K562 (cell line): ENCODE measurements at regions not wholly inside any gene's neighbourhood (a gene's known extent, or its start where the extent isn't known, plus 50 kb on each side); places are given as distances from the start of the nearest gene placed in this dataset.

Experiments
- ATAC-seq: fragments of 200-7000 bp; cut with Tn5 transposase; 3 replicates; pipeline ENCODE4 v1.9.1; 2020; ENCODE audit warnings: moderate library complexity
- BruUV-seq: library from RNA; stranded (reverse); fragments of 400-500 nt; replicated peaks from 2 replicates; lab custom pipeline; 2021; lab: Mats Ljungman, UMichigan
- CTCF ChIA-PET: fragments of 300-600 bp; formaldehyde crosslinking; extraction: SDS; loops from one replicate; lab custom pipeline; 2021; ENCODE audit warnings: low intra/inter-chr PET ratio; lab: Yijun Ruan, JAX
- POLR2A ChIA-PET: fragments of 300-600, 350-650 bp; sonication (Branson Sonifier 250); formaldehyde crosslinking; extraction: SDS; loops from one replicate; lab custom pipeline; 2021; ENCODE audit warnings: antibody characterized with exemption, inconsistent platforms; lab: Yijun Ruan, JAX
- DNase-seq, 4 experiments: peaks; one replicate each; pipeline versions ENCODE4 v3.0.0 to v3.0.0-alpha.2; 2011 to 2018; ENCODE audit warnings: low spot score in 3 of 4, mixed read lengths in 3 of 4; ENCODE audit errors: extremely low read depth in 1 of 4
- FAIRE-seq: peaks from 2 replicates; lab custom pipeline; 2011; peaks lifted over from hg19 to GRCh38; lab: Jason Lieb, UNC
- H2AFZ ChIP-seq: 2 replicates; pipeline ENCODE4 v1.6.0; 2011; ENCODE audit warnings: low read depth, low read length, control low read depth, inconsistent platforms
- H3K27ac ChIP-seq: fragments of 200-600 bp; 3 replicates; pipeline ENCODE4 v1.8.0; 2011; ENCODE audit warnings: low read depth, mild to moderate bottlenecking, control low read depth, inconsistent platforms, low read length, moderate library complexity, mixed read lengths; ENCODE audit errors: extremely low read depth
- H3K27me3 ChIP-seq, 2 experiments: fragments of 300-600 bp in 1 of 2; 2 replicates in 1 of 2; 3 replicates in 1 of 2; pipeline versions ENCODE4 v1.6.0 to v1.8.0; 2011; ENCODE audit warnings: inconsistent platforms in 2 of 2, low read length in 2 of 2, mild to moderate bottlenecking in 1 of 2, mixed read lengths in 1 of 2, moderate library complexity in 1 of 2; ENCODE audit not compliant: control insufficient read depth in 2 of 2, insufficient read depth in 2 of 2
- H3K36me3 ChIP-seq: fragments of 300-600 bp; 3 replicates; pipeline ENCODE4 v1.8.0; 2011; ENCODE audit warnings: mild to moderate bottlenecking, low read length, inconsistent platforms; ENCODE audit not compliant: control insufficient read depth, insufficient read depth
- H3K4me1 ChIP-seq, 2 experiments: fragments of 200-600 bp in 1 of 2; replicated peaks in 1 of 2; 2 replicates in 1 of 2; 3 replicates in 1 of 2; pipeline versions ENCODE4 v1.5.1 to v1.8.0; 2011; ENCODE audit warnings: inconsistent platforms in 2 of 2, low read length in 2 of 2, mild to moderate bottlenecking in 1 of 2, mixed read lengths in 1 of 2, moderate library complexity in 1 of 2; ENCODE audit not compliant: control insufficient read depth in 2 of 2, insufficient read depth in 2 of 2
- H3K4me2 ChIP-seq: 2 replicates; pipeline ENCODE4 v1.6.1; 2011; ENCODE audit warnings: low read length, control low read depth, inconsistent platforms, mixed read lengths; ENCODE audit not compliant: insufficient read depth
- H3K4me3 ChIP-seq: fragments of 200-600 bp; sonication (generic), shearing (Covaris generic); 2 replicates; pipeline ENCODE4 v1.5.1; 2016; ENCODE audit warnings: control low read depth, inconsistent platforms
- H3K79me2 ChIP-seq: fragments of 200-600 bp; 3 replicates; pipeline ENCODE4 v1.8.0; 2011; ENCODE audit warnings: low read length, inconsistent platforms; ENCODE audit not compliant: control insufficient read depth, insufficient read depth
- H3K9ac ChIP-seq, 2 experiments: 2 replicates each; pipeline versions ENCODE4 v1.6.0 to v1.6.1; 2011; ENCODE audit warnings: low read depth in 2 of 2, low read length in 2 of 2, control low read depth in 1 of 2, inconsistent platforms in 1 of 2, mild to moderate bottlenecking in 1 of 2, mixed read lengths in 1 of 2; ENCODE audit not compliant: insufficient read depth in 1 of 2
- H3K9me1 ChIP-seq: one replicate; pipeline ENCODE4 v1.6.0; 2011; ENCODE audit warnings: inconsistent platforms, mild to moderate bottlenecking, low read length, moderate library complexity; ENCODE audit not compliant: control insufficient read depth, insufficient read depth
- H3K9me3 ChIP-seq: replicated peaks from 2 replicates; pipeline ENCODE4 v1.5.1; 2011; ENCODE audit warnings: low read depth, low read length, inconsistent platforms; ENCODE audit not compliant: control insufficient read depth, insufficient read depth
- H4K20me1 ChIP-seq: replicated peaks from 2 replicates; pipeline ENCODE4 v1.6.1; 2011; ENCODE audit warnings: low read length, inconsistent platforms, mixed read lengths; ENCODE audit not compliant: control insufficient read depth, insufficient read depth
- ARID3B ChIP-seq: fragments of 250-450 bp; sonication (Bioruptor Pico); IDR thresholded peaks from 2 replicates; pipeline ENCODE4 v1.4.0; 2020; ENCODE audit warnings: borderline replicate concordance
- BRD9 ChIP-seq: fragments of 450-650 bp; IDR thresholded peaks from 2 replicates; pipeline ENCODE4 v1.6.1; 2018; ENCODE audit warnings: low read depth; ENCODE audit not compliant: partially characterized antibody
- ZNF512 ChIP-seq: IDR thresholded peaks from 2 replicates; pipeline ENCODE4 v1.6.1; 2016; ENCODE audit warnings: missing genetic modification characterization, missing compliant biosample characterization
- WGBS: fragments of 100-300 bp; shearing (Covaris generic); methylation state at CpG from one replicate; pipeline ENCODE4 v1.1.6; 2016; ENCODE audit warnings: low coverage, mixed read lengths; ENCODE audit not compliant: insufficient coverage; ENCODE audit errors: missing lambda C conversion rate; 5-methylcytosine and 5-hydroxymethylcytosine counted together
- in situ Hi-C: fragments of 300-500 bp; cut with MboI; formaldehyde crosslinking; loops from 4 replicates; pipeline ENCODE4 v1.15.0; 2018; ENCODE audit warnings: inconsistent platforms, mixed read lengths
- intact Hi-C: fragments of 100-400 bp; cut with micrococcal nuclease; formaldehyde crosslinking; loops from 2 replicates; pipeline ENCODE4 v1.14.2; 2022
- TF ChIP-seq, protein P1 (sequence below): fragments of 250-450 bp; sonication (Bioruptor Pico); IDR thresholded peaks from 2 replicates; pipeline ENCODE4 v1.8.0; 2021; ENCODE audit warnings: borderline replicate concordance, mild to moderate bottlenecking, moderate library complexity; ENCODE audit not compliant: poor library complexity, severe bottlenecking
- TF ChIP-seq, protein P2 (sequence below), 2 experiments: fragments of 450-650 bp in 1 of 2; IDR thresholded peaks; 2 replicates each; pipeline ENCODE4 v1.6.1; 2011 to 2017; ENCODE audit warnings: low read depth in 2 of 2, antibody characterized with exemption in 1 of 2, borderline replicate concordance in 1 of 2, low read length in 1 of 2, mild to moderate bottlenecking in 1 of 2, mixed read lengths in 1 of 2; ENCODE audit not compliant: control insufficient read depth in 1 of 2
- TF ChIP-seq, protein P3 (sequence below): sonication (generic); formaldehyde crosslinking; IDR thresholded peaks from 2 replicates; pipeline ENCODE4 v1.8.0; 2023; ENCODE audit warnings: missing genetic modification reagents, mild to moderate bottlenecking, borderline replicate concordance

GRCh38 chr11:45079075-45079444 lies 67.4 kb upstream of the PRDM11 start:
- FAIRE-seq (no peak), ATAC-seq (no peak), DNase-seq (no peak)
- in situ Hi-C loops: no loop called here
- H3K9ac ChIP-seq: no peak overlapping the region
- ChIA-PET CTCF (no interaction called here), POLR2A (interaction anchor here (0.5 to 1.0 kb wide), 2 partner anchors 17 to 1217 kb away, joined by 3 to 4 read pairs; no protein-coding TSS in a partner anchor)
- WGBS: 0% methylated on average over 4 of the region's 4 CpGs
- H4K20me1 ChIP-seq: peaks cover 5% of the 10 kb centered on the region; the same call in 1 of the 2 replicates
- H3K27me3 ChIP-seq: peaks cover 2 to 6% of the 10 kb centered on the region in 2 experiments; a peak in 1 of 5 replicates
- H3K9me1 ChIP-seq: no peaks in the 10 kb centered on the region
- no peaks in the 10 kb centered on the region for H3K79me2 ChIP-seq
- H3K4me3 ChIP-seq: no peak overlapping the region
- no peak overlapping the region for H3K27ac ChIP-seq
- no peaks in the 10 kb centered on the region for H3K9me3 ChIP-seq
- intact Hi-C loops: no loop called here
- no peak overlapping the region for H2AFZ ChIP-seq
- no peak overlapping the region for H3K4me2 ChIP-seq
- no peaks in the 10 kb centered on the region for H3K4me1 ChIP-seq
- BruUV-seq: no TSS peak
- no peaks in the 10 kb centered on the region for H3K36me3 ChIP-seq
- TF ChIP-seq, protein P1, sequence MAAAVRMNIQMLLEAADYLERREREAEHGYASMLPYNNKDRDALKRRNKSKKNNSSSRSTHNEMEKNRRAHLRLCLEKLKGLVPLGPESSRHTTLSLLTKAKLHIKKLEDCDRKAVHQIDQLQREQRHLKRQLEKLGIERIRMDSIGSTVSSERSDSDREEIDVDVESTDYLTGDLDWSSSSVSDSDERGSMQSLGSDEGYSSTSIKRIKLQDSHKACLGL (CRISPR knock-in tag): no peak
- TF ChIP-seq ARID3B (CRISPR knock-in tag) (no peak), ZNF512 (tag) (no peak), BRD9 (no peak)
- TF ChIP-seq, protein P2, sequence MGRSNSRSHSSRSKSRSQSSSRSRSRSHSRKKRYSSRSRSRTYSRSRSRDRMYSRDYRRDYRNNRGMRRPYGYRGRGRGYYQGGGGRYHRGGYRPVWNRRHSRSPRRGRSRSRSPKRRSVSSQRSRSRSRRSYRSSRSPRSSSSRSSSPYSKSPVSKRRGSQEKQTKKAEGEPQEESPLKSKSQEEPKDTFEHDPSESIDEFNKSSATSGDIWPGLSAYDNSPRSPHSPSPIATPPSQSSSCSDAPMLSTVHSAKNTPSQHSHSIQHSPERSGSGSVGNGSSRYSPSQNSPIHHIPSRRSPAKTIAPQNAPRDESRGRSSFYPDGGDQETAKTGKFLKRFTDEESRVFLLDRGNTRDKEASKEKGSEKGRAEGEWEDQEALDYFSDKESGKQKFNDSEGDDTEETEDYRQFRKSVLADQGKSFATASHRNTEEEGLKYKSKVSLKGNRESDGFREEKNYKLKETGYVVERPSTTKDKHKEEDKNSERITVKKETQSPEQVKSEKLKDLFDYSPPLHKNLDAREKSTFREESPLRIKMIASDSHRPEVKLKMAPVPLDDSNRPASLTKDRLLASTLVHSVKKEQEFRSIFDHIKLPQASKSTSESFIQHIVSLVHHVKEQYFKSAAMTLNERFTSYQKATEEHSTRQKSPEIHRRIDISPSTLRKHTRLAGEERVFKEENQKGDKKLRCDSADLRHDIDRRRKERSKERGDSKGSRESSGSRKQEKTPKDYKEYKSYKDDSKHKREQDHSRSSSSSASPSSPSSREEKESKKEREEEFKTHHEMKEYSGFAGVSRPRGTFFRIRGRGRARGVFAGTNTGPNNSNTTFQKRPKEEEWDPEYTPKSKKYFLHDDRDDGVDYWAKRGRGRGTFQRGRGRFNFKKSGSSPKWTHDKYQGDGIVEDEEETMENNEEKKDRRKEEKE (IDR thresholded peaks at IDR 0.05; ENCODE audit: borderline replicate concordance in 1 of 2, control insufficient read depth in 1 of 2, low read depth in 2 of 2, low read length in 1 of 2): no peak
- TF ChIP-seq, protein P3, sequence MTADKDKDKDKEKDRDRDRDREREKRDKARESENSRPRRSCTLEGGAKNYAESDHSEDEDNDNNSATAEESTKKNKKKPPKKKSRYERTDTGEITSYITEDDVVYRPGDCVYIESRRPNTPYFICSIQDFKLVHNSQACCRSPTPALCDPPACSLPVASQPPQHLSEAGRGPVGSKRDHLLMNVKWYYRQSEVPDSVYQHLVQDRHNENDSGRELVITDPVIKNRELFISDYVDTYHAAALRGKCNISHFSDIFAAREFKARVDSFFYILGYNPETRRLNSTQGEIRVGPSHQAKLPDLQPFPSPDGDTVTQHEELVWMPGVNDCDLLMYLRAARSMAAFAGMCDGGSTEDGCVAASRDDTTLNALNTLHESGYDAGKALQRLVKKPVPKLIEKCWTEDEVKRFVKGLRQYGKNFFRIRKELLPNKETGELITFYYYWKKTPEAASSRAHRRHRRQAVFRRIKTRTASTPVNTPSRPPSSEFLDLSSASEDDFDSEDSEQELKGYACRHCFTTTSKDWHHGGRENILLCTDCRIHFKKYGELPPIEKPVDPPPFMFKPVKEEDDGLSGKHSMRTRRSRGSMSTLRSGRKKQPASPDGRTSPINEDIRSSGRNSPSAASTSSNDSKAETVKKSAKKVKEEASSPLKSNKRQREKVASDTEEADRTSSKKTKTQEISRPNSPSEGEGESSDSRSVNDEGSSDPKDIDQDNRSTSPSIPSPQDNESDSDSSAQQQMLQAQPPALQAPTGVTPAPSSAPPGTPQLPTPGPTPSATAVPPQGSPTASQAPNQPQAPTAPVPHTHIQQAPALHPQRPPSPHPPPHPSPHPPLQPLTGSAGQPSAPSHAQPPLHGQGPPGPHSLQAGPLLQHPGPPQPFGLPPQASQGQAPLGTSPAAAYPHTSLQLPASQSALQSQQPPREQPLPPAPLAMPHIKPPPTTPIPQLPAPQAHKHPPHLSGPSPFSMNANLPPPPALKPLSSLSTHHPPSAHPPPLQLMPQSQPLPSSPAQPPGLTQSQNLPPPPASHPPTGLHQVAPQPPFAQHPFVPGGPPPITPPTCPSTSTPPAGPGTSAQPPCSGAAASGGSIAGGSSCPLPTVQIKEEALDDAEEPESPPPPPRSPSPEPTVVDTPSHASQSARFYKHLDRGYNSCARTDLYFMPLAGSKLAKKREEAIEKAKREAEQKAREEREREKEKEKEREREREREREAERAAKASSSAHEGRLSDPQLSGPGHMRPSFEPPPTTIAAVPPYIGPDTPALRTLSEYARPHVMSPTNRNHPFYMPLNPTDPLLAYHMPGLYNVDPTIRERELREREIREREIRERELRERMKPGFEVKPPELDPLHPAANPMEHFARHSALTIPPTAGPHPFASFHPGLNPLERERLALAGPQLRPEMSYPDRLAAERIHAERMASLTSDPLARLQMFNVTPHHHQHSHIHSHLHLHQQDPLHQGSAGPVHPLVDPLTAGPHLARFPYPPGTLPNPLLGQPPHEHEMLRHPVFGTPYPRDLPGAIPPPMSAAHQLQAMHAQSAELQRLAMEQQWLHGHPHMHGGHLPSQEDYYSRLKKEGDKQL (CRISPR knock-in tag): no peak
